ENCODE measurements at regions not wholly inside any gene's neighbourhood (a gene's known extent, or its start where the extent isn't known, plus 50 kb on each side); places are given as distances from the start of the nearest gene placed in this dataset.
"Not testable (repeated sequence)": the region's sequence is repeated elsewhere in the genome, so short reads cannot be mapped to it uniquely, and the experiment has no call there.

DNA sequence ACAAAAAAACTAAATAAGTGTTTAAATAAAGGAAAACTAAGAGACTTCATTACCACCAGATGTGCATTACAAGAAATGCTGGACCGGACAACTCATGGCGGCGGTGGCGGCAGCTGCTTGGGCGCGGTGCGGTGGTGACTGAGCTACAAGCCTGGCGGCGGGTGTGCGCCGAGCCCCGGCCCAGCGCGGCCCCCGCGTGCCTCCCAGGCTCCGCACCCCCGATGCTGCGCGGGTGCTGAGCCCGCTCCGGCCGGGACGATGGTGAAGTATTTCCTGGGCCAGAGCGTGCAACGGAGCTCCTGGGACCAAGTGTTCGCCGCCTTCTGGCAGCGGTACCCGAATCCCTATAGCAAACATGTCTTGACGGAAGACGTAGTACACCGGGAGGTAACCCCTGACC is 52.2 kb upstream of the RCOR3 start:
- no peak for DNase-seq (ENCODE audit: low read depth)

DNA sequence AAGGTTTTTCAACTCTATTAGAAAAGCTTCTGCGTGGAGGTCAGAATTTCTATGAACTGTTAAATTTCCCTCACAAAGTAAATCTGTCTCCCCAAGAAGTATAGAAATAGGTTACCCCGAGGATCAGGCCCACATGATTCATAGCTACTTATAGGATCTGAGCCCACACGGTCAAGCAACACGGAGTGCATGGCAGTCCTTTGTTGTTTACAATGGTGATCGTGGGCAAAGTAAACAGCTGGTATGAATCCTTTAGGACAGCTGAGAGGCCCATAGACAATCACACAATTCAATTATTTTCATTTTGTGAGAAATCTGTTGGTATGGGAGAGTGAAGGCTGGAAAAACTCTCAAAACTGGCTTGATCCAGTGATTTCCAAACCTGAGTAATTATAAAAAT is 58.9 kb upstream of the RCOR3 start:
- DNase-seq (ENCODE audit: low read depth), result no peak

DNA sequence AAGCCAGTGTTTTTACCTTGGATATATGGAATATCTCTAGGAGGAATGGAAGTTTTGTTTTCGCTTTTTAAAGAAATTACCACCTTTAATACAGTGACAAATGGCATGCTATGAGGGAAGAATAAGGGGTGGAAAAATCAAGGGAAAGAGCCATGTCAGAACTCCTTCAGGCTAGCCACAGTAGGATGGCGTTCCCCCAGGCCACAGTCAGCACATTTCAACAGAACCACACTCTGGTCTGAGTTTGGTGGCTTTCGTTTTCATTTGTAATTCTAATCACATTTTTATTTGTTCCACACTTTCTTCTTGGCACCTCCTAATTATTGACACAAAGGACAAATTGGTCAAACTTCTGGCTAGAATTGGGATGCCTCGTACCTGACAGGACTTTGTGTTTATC is 60.3 kb upstream of the RCOR3 start:
- peak; percentile 27 for DNase-seq (ENCODE audit: low read depth)

DNA sequence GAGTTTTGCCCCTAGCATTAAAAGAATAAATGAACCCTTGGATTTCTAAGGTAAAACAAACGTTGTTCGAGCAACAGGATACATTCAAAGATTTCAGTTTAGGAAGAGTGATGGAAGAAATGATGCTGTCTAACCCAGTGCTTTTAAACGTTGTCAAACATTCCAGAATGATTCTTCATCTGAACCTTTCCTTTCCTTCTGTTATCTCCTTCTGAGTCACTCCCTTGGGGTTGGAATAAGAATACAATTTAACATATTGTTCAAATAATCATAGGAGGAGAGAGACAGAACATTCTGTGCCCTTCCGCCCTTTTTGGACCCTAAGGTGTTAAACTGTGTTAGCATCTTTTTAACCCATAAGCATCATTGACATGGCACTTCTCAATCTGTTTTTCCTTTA is 61.1 kb upstream of the RCOR3 start:
- DNase-seq (ENCODE audit: low read depth), result peak; percentile 67

DNA sequence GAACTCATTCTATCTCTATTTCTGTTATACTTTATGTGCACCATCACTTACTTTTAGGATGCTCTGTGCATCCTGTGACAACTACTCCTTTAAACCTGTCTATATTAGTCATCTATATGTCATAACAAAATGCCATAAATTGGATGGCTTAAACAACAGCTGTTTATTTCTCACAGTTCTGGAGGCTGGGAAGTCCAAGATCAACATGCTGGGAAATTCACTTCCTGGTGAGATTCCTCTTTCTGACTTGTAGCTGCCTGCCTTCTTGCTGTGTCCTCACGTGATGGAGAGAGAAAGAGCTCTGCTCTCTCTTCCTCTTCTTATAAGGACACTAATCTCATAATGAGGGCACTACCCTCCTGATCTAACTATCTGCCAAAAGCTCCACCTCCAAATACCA is 62.3 kb upstream of the RCOR3 start:
- DNase-seq (ENCODE audit: low read depth), result no peak

DNA sequence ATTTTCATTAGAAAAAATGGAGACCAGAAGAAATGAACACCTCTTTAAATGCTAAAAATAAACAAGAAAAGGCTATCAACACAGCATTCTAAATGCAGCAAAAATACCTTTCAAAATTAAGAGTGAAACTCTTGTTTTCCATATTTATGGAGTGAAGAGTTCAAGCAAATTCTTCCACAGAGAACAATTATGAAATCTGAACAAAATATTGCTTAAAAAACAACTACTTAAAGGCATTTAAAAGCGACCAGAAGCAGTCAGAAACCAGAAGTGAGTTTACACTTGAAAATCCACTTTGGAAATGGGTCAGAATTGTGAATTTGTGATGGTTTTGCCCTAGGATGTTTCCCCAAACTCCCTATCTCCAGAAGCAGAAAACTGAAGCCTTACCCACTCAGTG is 60.9 kb upstream of the KCNH1 start:
- no peak for DNase-seq (ENCODE audit: low read depth)

DNA sequence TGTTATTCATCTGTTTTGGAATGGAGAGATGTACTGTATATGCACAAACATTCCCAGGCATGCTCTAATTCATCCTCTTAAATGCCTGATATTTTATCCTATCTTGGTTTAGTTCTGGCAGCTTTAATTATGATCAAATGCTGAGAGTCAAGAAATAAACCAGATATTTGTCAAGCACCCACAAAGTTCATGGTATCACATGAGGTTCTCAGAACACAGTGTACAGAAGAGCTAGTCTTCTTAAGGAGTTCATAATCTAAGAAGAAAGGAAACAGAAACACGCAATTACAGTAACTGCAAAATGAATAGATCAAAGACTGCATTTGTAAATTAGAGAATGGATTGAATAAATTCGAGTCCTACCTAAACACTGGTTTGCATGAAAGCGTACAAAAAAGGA is 58.3 kb upstream of the KCNH1 start:
- DNase-seq (ENCODE audit: low read depth), result no peak

DNA sequence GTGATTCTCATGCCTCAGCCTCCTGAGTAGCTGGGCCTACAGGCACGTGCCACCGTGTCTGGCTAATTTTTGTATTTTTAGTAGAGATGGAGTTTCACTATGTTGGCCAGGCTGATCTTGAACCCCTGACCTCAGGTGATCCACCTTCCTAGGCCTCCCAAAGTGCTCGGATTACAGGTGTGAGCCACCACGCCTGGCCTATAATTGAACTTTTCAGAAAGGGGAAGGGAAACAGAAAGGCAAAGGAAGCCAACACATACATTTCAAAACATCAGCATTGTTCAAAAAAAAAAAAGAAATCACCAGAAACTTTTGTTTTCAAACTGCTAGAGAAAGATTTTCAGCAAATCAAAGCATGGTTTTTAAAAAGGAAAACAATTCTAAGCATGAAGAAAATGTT is 54.8 kb upstream of the KCNH1 start:
- not testable (repeated sequence) for DNase-seq (ENCODE audit: low read depth)

DNA sequence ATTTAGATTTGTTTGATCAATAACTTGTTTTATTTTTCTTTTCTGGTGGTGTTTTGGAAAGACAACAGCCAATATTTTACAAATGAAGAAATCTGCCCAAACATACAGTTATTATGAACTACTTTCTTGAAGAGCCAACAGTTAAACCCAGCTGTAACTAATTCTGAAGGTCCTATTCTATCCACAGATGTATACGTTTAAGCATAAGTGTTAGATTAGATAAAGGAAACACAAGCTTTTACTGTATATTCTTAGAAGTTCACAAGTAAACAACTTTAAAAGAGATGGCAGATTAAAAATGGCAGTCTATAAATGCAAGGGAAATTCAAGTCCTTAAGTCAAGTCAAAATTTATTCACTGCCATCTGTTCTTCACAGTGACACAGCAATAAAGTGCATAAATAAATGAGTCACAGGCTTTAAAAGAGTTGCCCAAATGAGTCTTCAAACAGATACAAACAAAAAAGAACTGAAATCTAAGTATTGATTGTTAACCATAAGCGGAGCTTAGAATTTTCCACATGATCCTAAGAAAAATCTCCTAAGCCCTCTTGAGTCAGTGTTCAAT is 49.9 kb upstream of the KCNH1 start:
- peak; percentile 9 for DNase-seq (ENCODE audit: low read depth)

All from RPMI7951 (cell line).